Ammon's horn (tissue), 1 donor: ENCODE measurements at regions not wholly inside any gene's neighbourhood (a gene's known extent, or its start where the extent isn't known, plus 50 kb on each side); places are given as distances from the start of the nearest gene placed in this dataset.
A peak's percentile ranks its signal among the peaks of the same experiment; 100 is the strongest.
"Not testable (repeated sequence)": the region's sequence is repeated elsewhere in the genome, so short reads cannot be mapped to it uniquely, and the experiment has no call there.

Source experiments
- DNase-seq: peaks from one replicate; pipeline ENCODE4 v3.0.0-alpha.2; 2016; ENCODE audit warnings: low spot score

GRCh38 chr12:127169321-127170181 is 1097.4 kb upstream of the TMEM132C start:
- no peak for DNase-seq

GRCh38 chr12:127170226-127171180 is 1096.5 kb upstream of the TMEM132C start:
- DNase-seq: no peak

DNA sequence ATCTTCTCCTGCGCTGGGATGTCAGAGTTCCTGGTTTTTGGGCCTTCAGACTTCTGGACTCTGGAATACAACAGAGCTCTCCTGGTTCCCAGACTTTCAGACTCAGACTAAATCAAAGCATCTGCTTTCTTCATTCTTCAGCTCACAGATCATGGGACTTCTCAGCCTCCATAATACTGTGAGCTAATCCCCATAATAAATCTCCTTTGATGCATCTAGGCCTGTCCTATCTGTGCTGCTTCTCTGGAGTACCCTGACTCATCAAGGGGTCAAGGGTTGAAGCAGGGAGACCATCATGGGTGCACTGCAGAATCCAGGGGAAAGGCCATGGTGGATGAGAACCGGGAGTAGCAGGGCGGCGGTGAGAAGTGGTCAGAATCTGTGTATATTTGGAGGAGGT is 1094.1 kb upstream of the TMEM132C start:
- DNase-seq: no peak

DNA sequence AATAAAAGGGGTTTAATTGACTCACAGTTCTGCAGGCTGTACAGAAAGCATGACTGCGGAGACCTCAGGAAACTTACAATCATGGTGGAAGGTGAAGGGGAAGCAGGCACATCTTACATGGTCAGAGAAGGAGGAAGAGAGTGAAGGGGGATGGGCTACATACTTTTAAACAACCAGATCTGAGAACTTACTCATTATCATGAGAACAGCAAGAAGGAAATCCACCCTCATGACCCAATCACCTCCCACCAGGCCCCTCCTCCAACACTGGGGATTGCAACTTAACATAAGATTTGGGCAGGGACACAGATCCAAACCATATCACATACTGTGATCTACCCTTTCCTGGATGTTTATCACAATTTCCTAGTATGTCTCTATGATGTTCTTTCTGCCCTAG is 1093.0 kb upstream of the TMEM132C start:
- DNase-seq: not testable (repeated sequence)

GRCh38 chr12:127174881-127175280 is 1092.1 kb upstream of the TMEM132C start:
- DNase-seq: peak; percentile 9

DNA sequence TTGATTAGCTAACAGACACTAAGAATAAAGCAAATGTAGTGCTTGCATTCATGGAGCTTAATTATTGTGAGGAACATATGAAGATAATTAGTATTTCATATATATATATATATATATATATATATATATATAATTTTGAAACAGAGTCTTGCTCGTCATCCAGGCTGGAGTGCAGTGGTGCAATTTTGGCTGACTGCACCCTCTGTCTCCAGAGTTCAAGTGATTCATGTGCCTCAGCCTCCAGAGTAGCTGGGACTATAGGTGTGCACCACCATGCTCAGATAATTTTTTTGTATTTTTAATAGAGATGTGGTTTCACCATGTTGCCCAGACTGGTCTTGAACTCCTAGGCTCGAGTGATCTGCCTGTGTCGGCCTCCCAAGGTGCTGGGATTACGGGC is 1091.6 kb upstream of the TMEM132C start:
- no peak for DNase-seq

GRCh38 chr12:127176804-127177203 is 1090.2 kb upstream of the TMEM132C start:
- DNase-seq: no peak

DNA sequence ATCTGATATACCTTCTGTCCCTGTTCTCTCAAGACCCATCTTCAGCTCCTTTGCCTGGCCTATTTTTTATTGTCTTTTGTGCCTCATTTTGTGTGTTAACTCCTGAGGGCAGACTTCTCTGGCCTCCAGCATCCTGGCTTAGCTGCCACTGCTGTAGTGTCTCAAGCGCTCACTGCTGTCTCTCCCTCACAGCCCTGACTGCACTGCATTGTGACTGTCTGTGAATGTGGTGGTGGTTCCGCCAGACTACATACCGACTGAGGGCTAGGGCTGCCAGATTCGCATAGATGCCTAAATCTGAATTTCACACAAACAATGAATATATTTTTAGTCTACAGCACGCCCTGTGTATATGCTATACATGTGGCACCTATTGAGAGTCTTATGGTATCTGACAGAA is 1088.9 kb upstream of the TMEM132C start:
- no peak for DNase-seq

DNA sequence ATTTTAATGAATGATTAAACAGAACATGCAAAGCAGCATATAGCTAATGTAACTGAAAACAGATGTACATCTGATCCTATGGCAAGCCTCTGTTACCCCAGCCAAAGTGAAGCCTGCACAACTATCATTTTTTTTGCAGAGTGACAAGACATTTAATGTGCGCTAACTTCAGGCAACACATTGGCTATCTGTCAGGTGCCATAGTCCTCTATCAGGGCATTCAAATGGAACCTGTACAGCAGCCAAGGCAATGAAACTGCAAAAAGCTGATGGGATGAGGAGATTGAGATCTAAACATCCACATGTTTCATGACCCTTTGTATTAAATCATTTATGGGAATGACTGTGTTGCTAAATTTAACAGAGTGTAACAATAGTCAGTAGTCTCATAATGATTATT is 1088.5 kb upstream of the TMEM132C start:
- no peak for DNase-seq

DNA sequence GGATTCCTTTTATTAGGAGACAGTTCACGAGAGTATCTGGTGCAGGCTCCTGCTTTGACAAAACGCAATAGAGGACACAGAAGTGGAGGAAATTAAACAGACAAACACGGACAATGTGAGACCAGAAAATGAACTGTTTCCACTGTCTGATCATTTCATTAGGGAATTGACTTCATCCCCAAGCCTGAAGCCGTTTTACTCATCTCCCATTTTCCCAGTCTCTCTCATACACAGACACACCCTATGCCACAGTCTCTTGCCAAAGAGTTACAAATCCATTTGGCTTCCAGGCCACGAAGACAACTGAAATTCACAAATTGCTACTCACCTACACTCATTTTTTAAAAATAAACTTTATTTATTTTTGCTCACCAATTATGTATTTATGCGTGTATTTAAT is 1087.8 kb upstream of the TMEM132C start:
- DNase-seq: no peak

DNA sequence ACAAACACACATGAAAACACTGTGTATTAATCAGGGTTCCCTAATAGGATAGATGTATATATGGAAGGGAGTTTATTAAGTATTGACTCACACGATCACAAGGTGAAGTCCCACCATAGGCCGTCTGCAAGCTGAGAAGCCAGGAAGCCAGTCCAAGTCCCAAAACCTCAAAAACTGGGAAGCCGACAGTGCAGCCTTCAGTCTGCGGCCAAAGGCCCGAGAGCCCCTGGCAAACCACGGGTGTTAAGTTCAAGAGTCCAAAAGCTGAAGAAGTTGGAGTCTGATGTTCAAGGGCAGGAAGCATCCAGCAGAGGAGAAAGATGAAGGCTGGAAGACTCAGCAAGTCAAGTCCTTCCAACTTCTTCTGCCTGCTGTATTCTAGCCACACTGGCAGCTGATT is 1085.0 kb upstream of the TMEM132C start:
- no peak for DNase-seq

DNA sequence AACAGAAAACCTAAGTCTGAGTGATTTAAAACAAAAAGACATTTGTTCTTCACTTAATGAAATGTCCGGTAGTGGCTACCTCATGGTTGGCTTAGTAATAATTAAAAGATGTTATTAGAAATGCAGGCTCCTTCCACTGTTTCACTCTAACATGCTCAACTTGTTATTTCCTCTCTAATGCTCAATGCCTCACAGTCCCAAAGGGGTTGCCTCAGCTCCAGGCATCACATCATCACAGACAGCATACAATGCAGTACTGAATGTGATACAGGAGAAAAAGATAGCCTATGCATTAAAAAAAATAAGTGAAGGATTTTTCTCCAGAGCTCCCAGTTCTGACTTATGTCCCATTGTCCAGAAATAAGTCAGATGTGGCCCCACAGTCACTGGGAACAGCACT is 1077.0 kb upstream of the TMEM132C start:
- DNase-seq: no peak

DNA sequence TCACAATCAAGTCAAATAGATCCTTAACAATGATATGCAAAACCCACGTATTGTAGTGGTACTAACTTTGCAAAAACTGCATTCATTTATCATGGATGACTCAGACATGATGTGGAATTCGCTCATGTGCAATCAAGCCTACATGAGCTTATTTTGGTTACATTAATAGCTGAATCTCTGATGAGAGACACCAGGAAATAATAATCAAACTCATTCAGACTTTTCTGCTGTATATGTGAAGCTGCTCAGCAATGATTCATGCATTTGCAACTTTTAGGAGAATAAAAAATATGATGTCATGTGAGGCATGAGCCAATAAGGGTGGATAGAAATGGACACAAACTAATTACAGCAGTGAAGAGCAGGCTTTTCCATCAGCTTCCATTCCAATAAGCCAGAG is 1075.8 kb upstream of the TMEM132C start:
- no peak for DNase-seq

- DNase-seq: no peak
These were observed 1074.6 kb upstream of the TMEM132C start for GRCh38 chr12:127192391-127192790.

DNA sequence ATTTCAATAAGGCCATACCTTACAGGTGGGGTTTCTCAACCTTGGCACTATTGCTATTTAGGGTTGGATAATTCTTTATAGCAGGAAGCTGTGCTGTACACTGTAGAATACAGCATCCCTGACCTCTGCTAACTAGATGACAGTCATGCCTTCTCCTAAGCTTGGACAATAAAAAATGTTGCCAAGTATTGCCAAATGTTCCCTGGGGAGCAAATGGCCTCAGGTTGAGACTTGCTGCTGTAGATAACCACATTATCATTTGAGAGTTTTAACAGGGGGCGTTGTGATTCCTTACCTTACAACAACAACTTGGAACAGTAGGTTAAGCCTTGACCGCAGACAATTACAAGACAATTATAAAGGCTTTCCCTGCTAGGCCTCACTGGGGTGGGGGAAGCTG is 1073.6 kb upstream of the TMEM132C start:
- no peak for DNase-seq

DNA sequence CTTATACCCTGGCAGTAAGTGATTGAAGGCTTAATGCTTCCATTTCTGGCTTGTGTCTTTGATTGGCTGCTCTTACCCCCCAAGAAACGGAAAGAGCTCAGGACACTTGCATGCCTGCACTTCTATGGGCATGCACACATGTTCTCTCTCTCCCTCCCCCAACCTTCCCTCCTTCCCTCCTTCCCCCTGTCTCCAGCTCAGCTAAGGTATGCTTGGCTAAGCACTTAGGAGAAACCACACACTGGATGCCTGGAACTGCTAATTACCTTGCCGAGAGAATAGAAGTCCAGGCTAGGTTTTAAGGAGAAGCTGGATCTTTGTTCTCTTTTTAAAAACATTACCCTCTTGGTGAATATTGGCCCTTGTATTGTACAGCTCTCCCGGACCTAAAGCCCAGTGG is 1072.8 kb upstream of the TMEM132C start:
- no peak for DNase-seq

- DNase-seq: no peak
These were observed 1061.0 kb upstream of the TMEM132C start for GRCh38 chr12:127205781-127206555.

GRCh38 chr12:127209318-127209717 is 1057.7 kb upstream of the TMEM132C start:
- DNase-seq: no peak

DNA sequence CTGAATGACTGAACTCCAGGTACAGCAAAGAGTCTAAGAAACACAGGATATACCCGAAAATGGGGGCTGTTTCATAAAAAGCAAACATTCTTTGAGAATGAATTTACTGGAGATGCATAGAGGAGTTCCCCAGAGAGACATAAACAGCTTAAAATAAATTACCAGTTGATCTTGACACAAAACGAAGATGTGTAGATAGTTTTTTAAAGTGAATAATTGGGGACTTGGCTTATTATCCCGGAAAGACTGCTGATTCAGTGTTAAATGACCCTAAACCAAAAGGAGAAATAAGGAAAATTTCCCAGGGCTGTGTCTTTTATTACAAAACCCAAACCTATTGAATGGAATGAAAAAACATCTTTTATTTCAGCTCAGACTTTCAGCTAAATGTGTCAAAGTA is 1052.8 kb upstream of the TMEM132C start:
- DNase-seq: no peak

GRCh38 chr12:127223011-127223410 is 1044.0 kb upstream of the TMEM132C start:
- DNase-seq: no peak

- DNase-seq: no peak
These were observed 1043.2 kb upstream of the TMEM132C start for GRCh38 chr12:127223731-127224130.

GRCh38 chr12:127230843-127231260 is 1036.1 kb upstream of the TMEM132C start:
- no peak for DNase-seq
